Activated naive CD4-positive, alpha-beta T cell treated with anti-CD3 and anti-CD28 coated beads, Interleukin-2, amount 50 U/mL, for 72 hours (primary cell): ENCODE measurements at regions not wholly inside any gene's neighbourhood (a gene's known extent, or its start where the extent isn't known, plus 50 kb on each side); places are given as distances from the start of the nearest gene placed in this dataset.
"Not testable (repeated sequence)": the region's sequence is repeated elsewhere in the genome, so short reads cannot be mapped to it uniquely, and the experiment has no call there.

Experiments
- ATAC-seq, 2 donors: fragments of 150-1000 bp; cut with Tn5 transposase; 2 replicates each; pipeline ENCODE4 v1.10.0; 2021; ENCODE audit warnings: mild to moderate bottlenecking in 2 of 2, moderate library complexity in 2 of 2
- DNase-seq, 2 donors: peaks; one replicate each; pipeline ENCODE4 v3.0.0; 2021 to 2022; ENCODE audit warnings: low spot score in 2 of 2
- H3K27ac Mint-ChIP-seq, 2 donors: one replicate each; pipeline ENCODE4 v1.8.0; 2022; ENCODE audit warnings: mild to moderate bottlenecking in 2 of 2, mixed read lengths in 2 of 2
- H3K36me3 Mint-ChIP-seq, 2 donors: one replicate each; pipeline ENCODE4 v1.8.0; 2022; ENCODE audit warnings: mixed read lengths in 2 of 2
- H3K9me3 Mint-ChIP-seq, 2 donors: one replicate each; pipeline ENCODE4 v1.8.0; 2022; ENCODE audit warnings: mixed read lengths in 2 of 2

- peaks cover 0 to 6% of the 10 kb centered on the region in 2 donors for H3K9me3 Mint-ChIP-seq
- no peak overlapping the region for H3K27ac Mint-ChIP-seq
- DNase-seq: no peak
- H3K36me3 Mint-ChIP-seq: no peaks in the 10 kb centered on the region
- no peak for ATAC-seq
Observed at GRCh38 chr16:26721290-26721689, 345.4 kb upstream of the C16orf82 start.

GRCh38 chr16:26721957-26722356, 344.8 kb upstream of the C16orf82 start:
- DNase-seq: not testable (repeated sequence)

GRCh38 chr16:26724189-26724588, 342.5 kb upstream of the C16orf82 start:
- H3K36me3 Mint-ChIP-seq: no peaks in the 10 kb centered on the region
- H3K9me3 Mint-ChIP-seq: peaks cover 2 to 3% of the 10 kb centered on the region in 2 donors
- ATAC-seq (no peak), DNase-seq (no peak)
- no peak overlapping the region for H3K27ac Mint-ChIP-seq

More at GRCh38 chr16:26721957-26722356, 344.8 kb upstream of the C16orf82 start:
- H3K27ac Mint-ChIP-seq, H3K36me3 Mint-ChIP-seq, H3K9me3 Mint-ChIP-seq, ATAC-seq: not testable (repeated sequence)

- Mint-ChIP-seq H3K36me3 (no peaks in the 10 kb centered on the region), H3K27ac (no peak overlapping the region), H3K9me3 (peaks cover 0 to 8% of the 10 kb centered on the region in 2 donors)
- ATAC-seq (no peak), DNase-seq (no peak)
Observed at GRCh38 chr16:26727848-26728247, 338.9 kb upstream of the C16orf82 start.

- Mint-ChIP-seq H3K27ac (no peak overlapping the region), H3K9me3 (peaks cover 0 to 9% of the 10 kb centered on the region in 2 donors), H3K36me3 (no peaks in the 10 kb centered on the region)
- DNase-seq (no peak), ATAC-seq (peak; percentile 49 to 66)
Observed at GRCh38 chr16:26729951-26730541, 336.7 kb upstream of the C16orf82 start.

- Mint-ChIP-seq H3K36me3 (no peaks in the 10 kb centered on the region), H3K9me3 (peaks cover 0 to 13% of the 10 kb centered on the region in 2 donors), H3K27ac (no peak overlapping the region)
- ATAC-seq: no peak
- no peak for DNase-seq
Observed at GRCh38 chr16:26731729-26732128, 335.0 kb upstream of the C16orf82 start.

GRCh38 chr16:26733710-26734109, 333.0 kb upstream of the C16orf82 start:
- Mint-ChIP-seq H3K9me3 (peaks cover 0 to 13% of the 10 kb centered on the region in 2 donors), H3K36me3 (no peaks in the 10 kb centered on the region), H3K27ac (no peak overlapping the region)
- DNase-seq: no peak
- ATAC-seq: no peak

GRCh38 chr16:26735521-26735920, 331.2 kb upstream of the C16orf82 start:
- no peak for ATAC-seq
- DNase-seq: no peak
- Mint-ChIP-seq H3K36me3 (no peaks in the 10 kb centered on the region), H3K9me3 (peaks cover 0 to 9% of the 10 kb centered on the region in 2 donors), H3K27ac (no peak overlapping the region)

- H3K9me3 Mint-ChIP-seq: peaks cover 0 to 9% of the 10 kb centered on the region in 2 donors
- no peak for ATAC-seq
Observed at GRCh38 chr16:26736084-26736483, 330.6 kb upstream of the C16orf82 start.

GRCh38 chr16:26740771-26741170, 326.0 kb upstream of the C16orf82 start:
- no peaks in the 10 kb centered on the region for H3K36me3 Mint-ChIP-seq
- ATAC-seq (no peak), DNase-seq (no peak)
- H3K9me3 Mint-ChIP-seq: no peaks in the 10 kb centered on the region
- no peak overlapping the region for H3K27ac Mint-ChIP-seq

More at GRCh38 chr16:26736084-26736483, 330.6 kb upstream of the C16orf82 start:
- no peak for DNase-seq
- Mint-ChIP-seq H3K36me3 (no peaks in the 10 kb centered on the region), H3K27ac (no peak overlapping the region)

GRCh38 chr16:26742040-26742439, 324.7 kb upstream of the C16orf82 start:
- no peaks in the 10 kb centered on the region for H3K9me3 Mint-ChIP-seq
- H3K36me3 Mint-ChIP-seq: no peaks in the 10 kb centered on the region
- ATAC-seq: no peak
- no peak for DNase-seq
- H3K27ac Mint-ChIP-seq: no peak overlapping the region

- Mint-ChIP-seq H3K36me3 (no peaks in the 10 kb centered on the region), H3K27ac (no peak overlapping the region), H3K9me3 (no peaks in the 10 kb centered on the region)
- DNase-seq (no peak), ATAC-seq (no peak)
Observed at GRCh38 chr16:26744430-26744829, 322.3 kb upstream of the C16orf82 start.

GRCh38 chr16:26747760-26748159, 319.0 kb upstream of the C16orf82 start:
- DNase-seq: no peak
- H3K27ac Mint-ChIP-seq: no peak overlapping the region
- ATAC-seq: no peak
- no peaks in the 10 kb centered on the region for H3K9me3 Mint-ChIP-seq
- no peaks in the 10 kb centered on the region for H3K36me3 Mint-ChIP-seq

- Mint-ChIP-seq H3K36me3 (no peaks in the 10 kb centered on the region), H3K27ac (no peak overlapping the region), H3K9me3 (no peaks in the 10 kb centered on the region)
- DNase-seq (no peak), ATAC-seq (no peak)
Observed at GRCh38 chr16:26749072-26749471, 317.7 kb upstream of the C16orf82 start.

GRCh38 chr16:26752166-26752565, 314.6 kb upstream of the C16orf82 start:
- DNase-seq (no peak), ATAC-seq (no peak)
- no peaks in the 10 kb centered on the region for H3K36me3 Mint-ChIP-seq
- peaks cover 10 to 11% of the 10 kb centered on the region in 2 donors for H3K9me3 Mint-ChIP-seq
- no peak overlapping the region for H3K27ac Mint-ChIP-seq

GRCh38 chr16:26756633-26757032, 310.1 kb upstream of the C16orf82 start:
- H3K36me3 Mint-ChIP-seq: no peaks in the 10 kb centered on the region
- ATAC-seq: no peak
- no peak overlapping the region for H3K27ac Mint-ChIP-seq
- no peak for DNase-seq
- H3K9me3 Mint-ChIP-seq: peaks cover 13 to 14% of the 10 kb centered on the region in 2 donors

GRCh38 chr16:26762594-26762993, 304.1 kb upstream of the C16orf82 start:
- Mint-ChIP-seq H3K27ac (no peak overlapping the region), H3K36me3 (no peaks in the 10 kb centered on the region), H3K9me3 (no peaks in the 10 kb centered on the region)
- ATAC-seq: no peak
- DNase-seq: no peak

GRCh38 chr16:26765087-26765486, 301.6 kb upstream of the C16orf82 start:
- no peak overlapping the region for H3K27ac Mint-ChIP-seq
- ATAC-seq (no peak), DNase-seq (peak in 1 of 2 donors; percentile 5)
- H3K36me3 Mint-ChIP-seq: no peaks in the 10 kb centered on the region
- H3K9me3 Mint-ChIP-seq: no peaks in the 10 kb centered on the region
